Osteocyte (in vitro differentiated cells): ENCODE measurements at regions not wholly inside any gene's neighbourhood (a gene's known extent, or its start where the extent isn't known, plus 50 kb on each side); places are given as distances from the start of the nearest gene placed in this dataset.
A peak's percentile ranks its signal among the peaks of the same experiment; 100 is the strongest.

Experiments
- DNase-seq: peaks from one replicate; pipeline ENCODE4 v3.0.0; 2021; ENCODE audit warnings: mixed read lengths; ENCODE audit not compliant: unreplicated experiment; ENCODE audit errors: extremely low spot score
- H3K27ac Mint-ChIP-seq: one replicate; pipeline ENCODE4 v1.8.0; 2021; ENCODE audit warnings: mild to moderate bottlenecking, mixed read lengths; ENCODE audit not compliant: unreplicated experiment
- H3K27me3 Mint-ChIP-seq: one replicate; pipeline ENCODE4 v1.8.0; 2021; ENCODE audit warnings: mixed read lengths; ENCODE audit not compliant: unreplicated experiment
- H3K36me3 Mint-ChIP-seq: one replicate; pipeline ENCODE4 v1.8.0; 2021; ENCODE audit warnings: mixed read lengths; ENCODE audit not compliant: unreplicated experiment
- H3K4me1 Mint-ChIP-seq: one replicate; pipeline ENCODE4 v1.8.0; 2021; ENCODE audit warnings: mixed read lengths; ENCODE audit not compliant: unreplicated experiment
- H3K4me3 Mint-ChIP-seq: one replicate; pipeline ENCODE4 v1.8.0; 2021; ENCODE audit warnings: mild to moderate bottlenecking, moderate library complexity, mixed read lengths; ENCODE audit not compliant: unreplicated experiment
- H3K9me3 Mint-ChIP-seq: one replicate; pipeline ENCODE4 v1.8.0; 2021; ENCODE audit warnings: mixed read lengths; ENCODE audit not compliant: unreplicated experiment
- CTCF ChIP-seq: fragments of 200-600 bp; sonication (generic); IDR thresholded peaks from 2 replicates; pipeline ENCODE4 v1.5.0; 2021; ENCODE audit warnings: antibody characterized with exemption, mild to moderate bottlenecking, moderate library complexity

GRCh38 chr2:128438586-128438985, 119.9 kb upstream of the HS6ST1 start:
- H3K27ac Mint-ChIP-seq, result no peak overlapping the region
- H3K27me3 Mint-ChIP-seq, result no peaks in the 10 kb centered on the region
- TF ChIP-seq CTCF, result no peak
- peak; percentile 83 for DNase-seq
- H3K9me3 Mint-ChIP-seq, result no peaks in the 10 kb centered on the region
- peaks cover 24% of the 10 kb centered on the region for H3K4me1 Mint-ChIP-seq
- H3K36me3 Mint-ChIP-seq, result no peaks in the 10 kb centered on the region
- no peak overlapping the region for H3K4me3 Mint-ChIP-seq

DNA sequence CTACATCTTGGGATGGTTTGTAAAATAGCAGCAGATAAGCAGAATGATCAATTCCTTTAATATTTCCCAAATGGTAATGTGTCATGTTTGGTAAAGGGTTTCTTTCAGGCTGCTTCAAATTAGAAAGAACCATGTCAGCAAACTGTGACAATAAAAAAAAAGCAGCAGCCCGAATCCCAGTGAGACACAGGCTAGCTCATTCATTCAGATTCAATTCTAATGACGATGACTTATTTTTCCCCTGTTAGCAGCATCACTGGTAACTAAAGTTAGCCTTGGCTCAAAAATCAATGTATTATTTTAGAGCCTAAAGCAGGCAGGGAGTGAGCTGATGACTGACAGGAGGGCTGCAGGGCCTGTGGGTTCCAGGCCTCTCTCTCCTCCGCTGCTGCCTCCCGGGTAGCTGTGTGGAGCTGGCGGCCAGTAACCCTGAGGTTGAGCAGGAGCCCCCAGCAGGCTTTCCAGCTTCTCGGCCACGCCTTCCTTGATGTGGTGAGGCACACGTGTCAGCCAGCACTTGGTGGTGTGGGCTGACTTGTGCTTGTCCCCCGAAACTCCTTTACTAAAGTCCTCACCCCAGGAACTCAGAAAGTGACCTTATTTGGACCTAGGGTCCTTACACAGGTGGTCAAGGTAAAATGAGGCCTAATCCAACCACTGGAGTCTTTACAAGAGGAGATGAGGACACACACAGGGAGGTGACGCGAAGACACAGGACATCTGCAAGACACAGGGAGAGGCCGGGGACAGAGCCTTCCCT, 120.5 kb upstream of the HS6ST1 start:
- no peak overlapping the region for H3K4me3 Mint-ChIP-seq
- H3K36me3 Mint-ChIP-seq, result no peaks in the 10 kb centered on the region
- TF ChIP-seq CTCF, result no peak
- H3K4me1 Mint-ChIP-seq, result peaks cover 26% of the 10 kb centered on the region
- H3K27me3 Mint-ChIP-seq, result no peaks in the 10 kb centered on the region
- no peak overlapping the region for H3K27ac Mint-ChIP-seq
- H3K9me3 Mint-ChIP-seq, result no peaks in the 10 kb centered on the region
- DNase-seq, result peak; percentile 34

DNA sequence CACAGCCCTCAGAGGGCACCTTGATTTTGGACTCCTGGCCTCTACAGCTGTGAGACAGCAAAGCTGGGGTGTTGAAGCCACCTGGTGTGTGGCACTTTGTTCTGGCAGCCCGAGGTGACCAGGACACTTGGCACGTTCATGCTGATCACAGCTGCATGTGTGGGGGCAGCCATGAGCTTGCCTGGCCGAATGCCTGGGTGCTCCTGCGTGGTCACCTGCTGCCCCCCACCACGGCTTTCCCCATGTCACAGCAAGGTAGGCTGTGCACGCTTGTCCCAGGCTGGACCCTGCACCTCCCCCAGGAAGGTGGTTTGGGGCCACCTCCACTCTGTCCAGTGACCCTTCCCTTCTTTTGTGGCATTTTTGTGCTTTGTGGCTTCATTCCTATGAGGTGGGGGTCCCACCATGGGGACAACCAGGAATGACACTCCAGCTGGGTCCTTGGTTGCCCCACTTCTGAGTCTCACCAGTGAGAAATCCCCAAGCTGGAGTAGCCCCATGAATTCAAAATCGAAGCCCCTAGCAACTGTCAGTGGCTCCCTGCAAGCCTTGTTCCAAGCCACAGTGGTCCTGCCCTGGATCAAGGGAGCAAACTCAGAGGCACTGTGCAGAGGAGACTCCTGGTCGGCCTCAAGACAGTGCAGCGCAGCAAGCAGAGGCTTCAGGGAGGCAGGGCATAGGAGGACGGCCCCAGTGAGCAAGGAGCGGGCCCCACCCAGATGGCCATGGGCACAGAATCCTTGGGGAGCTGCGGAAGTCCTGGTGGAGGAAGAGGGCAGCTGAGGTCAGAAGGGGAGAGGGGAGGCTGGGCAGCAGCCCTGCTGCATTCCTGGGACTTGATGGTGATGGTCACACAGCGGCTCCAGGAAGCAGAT, 121.4 kb upstream of the HS6ST1 start:
- TF ChIP-seq CTCF, result no peak
- DNase-seq, result peak; percentile 75
- no peaks in the 10 kb centered on the region for H3K9me3 Mint-ChIP-seq
- H3K27me3 Mint-ChIP-seq, result no peaks in the 10 kb centered on the region
- H3K4me3 Mint-ChIP-seq, result no peak overlapping the region
- no peak overlapping the region for H3K27ac Mint-ChIP-seq
- H3K4me1 Mint-ChIP-seq, result peaks cover 27% of the 10 kb centered on the region
- no peaks in the 10 kb centered on the region for H3K36me3 Mint-ChIP-seq

- no peak overlapping the region for H3K4me3 Mint-ChIP-seq
- no peak for TF ChIP-seq CTCF
- H3K9me3 Mint-ChIP-seq, result no peaks in the 10 kb centered on the region
- no peaks in the 10 kb centered on the region for H3K27me3 Mint-ChIP-seq
- H3K27ac Mint-ChIP-seq, result no peak overlapping the region
- DNase-seq, result peak; percentile 84
- H3K4me1 Mint-ChIP-seq, result peaks cover 25% of the 10 kb centered on the region
- H3K36me3 Mint-ChIP-seq, result no peaks in the 10 kb centered on the region
These were observed 122.1 kb upstream of the HS6ST1 start for GRCh38 chr2:128440666-128441340.
